HG02623 (cell line): ENCODE measurements at regions not wholly inside any gene's neighbourhood (a gene's known extent, or its start where the extent isn't known, plus 50 kb on each side); places are given as distances from the start of the nearest gene placed in this dataset.
"Not testable (repeated sequence)": the region's sequence is repeated elsewhere in the genome, so short reads cannot be mapped to it uniquely, and the experiment has no call there.

ENCODE experiments used
- ATAC-seq: cut with Tn5 transposase; IDR thresholded peaks from one replicate; pipeline ENCODE4 v1.9.1; 2021; ENCODE audit warnings: moderate library complexity; ENCODE audit not compliant: unreplicated experiment

GRCh38 chr2:125185691-125186270, 1160.7 kb downstream of the CNTNAP5 start:
- no peak for ATAC-seq

- no peak for ATAC-seq
These were observed 1182.3 kb downstream of the CNTNAP5 start for GRCh38 chr2:125207431-125207830.

DNA sequence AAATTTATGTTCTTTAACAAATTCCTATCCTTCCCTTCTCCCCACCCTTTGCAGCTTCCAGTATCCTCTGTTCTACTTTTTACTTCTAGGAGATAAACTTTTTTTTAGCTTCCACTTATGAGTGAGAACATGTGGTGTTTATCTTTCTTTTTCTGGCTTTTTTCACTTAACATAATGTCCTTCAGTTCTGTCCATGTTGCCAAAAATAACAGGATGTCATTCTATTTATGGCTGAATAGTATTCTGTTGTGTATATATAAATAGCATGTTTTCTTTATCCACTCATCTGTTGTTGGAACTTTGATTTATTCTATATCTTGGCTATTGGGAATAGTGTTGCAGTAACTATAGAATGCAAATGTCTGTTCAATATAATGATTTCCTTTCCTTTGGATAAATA, 1191.2 kb downstream of the CNTNAP5 start:
- ATAC-seq = no peak

GRCh38 chr2:125224188-125224587, 1199.1 kb downstream of the CNTNAP5 start:
- no peak for ATAC-seq

DNA sequence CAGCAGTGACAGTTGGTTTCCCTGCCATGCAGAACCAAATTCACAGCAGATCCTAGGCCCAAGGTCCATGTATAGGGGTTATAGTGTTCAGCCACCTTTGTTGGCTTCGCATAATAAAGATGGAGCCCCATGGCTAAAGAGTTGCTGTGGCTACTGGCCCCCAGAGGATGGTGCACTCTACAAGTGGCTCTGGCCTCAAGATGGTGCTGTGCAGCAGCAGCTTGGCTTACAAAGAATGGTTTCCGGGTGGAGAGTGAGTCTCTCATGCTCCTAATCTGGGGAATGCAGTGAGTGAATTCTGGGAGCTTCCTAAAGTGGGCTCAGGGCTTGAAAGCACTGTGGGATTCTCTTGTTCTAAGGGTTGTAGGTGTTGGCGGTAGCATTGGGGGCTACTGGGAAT, 1199.7 kb downstream of the CNTNAP5 start:
- ATAC-seq = no peak

GRCh38 chr2:125227843-125228392, 1202.8 kb downstream of the CNTNAP5 start:
- no peak for ATAC-seq

GRCh38 chr2:125240870-125241269, 1215.8 kb downstream of the CNTNAP5 start:
- no peak for ATAC-seq

DNA sequence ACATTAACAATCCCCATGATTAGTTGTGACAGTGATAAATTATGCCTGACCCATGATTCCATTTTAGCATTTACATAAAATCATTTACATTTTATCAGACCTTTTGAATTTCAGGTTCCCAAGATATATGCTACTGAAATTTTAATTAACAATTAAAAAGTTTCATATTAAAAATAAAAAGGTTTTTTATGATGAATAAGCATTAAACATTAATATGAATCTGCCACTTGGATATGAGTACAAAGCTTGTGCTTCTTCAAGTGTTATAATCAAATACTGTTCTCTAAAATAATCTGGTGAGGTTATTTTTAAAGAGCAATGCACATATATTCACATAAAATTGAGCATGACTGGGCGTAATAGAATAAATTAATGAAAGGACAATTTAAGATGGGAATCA, 1218.0 kb downstream of the CNTNAP5 start:
- no peak for ATAC-seq

- ATAC-seq = no peak
These were observed 1228.9 kb downstream of the CNTNAP5 start for GRCh38 chr2:125254010-125254409.

DNA sequence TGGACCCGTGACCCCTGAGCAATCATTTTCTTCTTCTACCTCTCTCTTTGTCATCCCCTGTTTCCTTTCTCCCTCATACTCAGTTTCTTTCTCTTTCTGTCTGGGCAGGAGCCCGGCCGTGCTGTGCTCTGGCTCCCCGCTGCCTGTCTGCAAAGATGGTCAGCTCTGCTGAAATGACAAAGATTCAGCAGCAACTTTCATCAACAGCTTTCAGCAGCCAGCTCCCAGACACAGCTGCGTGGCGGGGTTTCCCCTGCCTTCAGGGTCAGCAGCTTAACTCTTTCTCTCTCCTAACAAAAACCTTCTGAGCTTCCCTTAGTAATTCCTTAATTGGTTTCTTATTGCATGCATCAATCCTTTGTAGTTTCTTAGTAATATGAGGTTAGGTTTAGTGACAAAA, 1234.4 kb downstream of the CNTNAP5 start:
- ATAC-seq = no peak

DNA sequence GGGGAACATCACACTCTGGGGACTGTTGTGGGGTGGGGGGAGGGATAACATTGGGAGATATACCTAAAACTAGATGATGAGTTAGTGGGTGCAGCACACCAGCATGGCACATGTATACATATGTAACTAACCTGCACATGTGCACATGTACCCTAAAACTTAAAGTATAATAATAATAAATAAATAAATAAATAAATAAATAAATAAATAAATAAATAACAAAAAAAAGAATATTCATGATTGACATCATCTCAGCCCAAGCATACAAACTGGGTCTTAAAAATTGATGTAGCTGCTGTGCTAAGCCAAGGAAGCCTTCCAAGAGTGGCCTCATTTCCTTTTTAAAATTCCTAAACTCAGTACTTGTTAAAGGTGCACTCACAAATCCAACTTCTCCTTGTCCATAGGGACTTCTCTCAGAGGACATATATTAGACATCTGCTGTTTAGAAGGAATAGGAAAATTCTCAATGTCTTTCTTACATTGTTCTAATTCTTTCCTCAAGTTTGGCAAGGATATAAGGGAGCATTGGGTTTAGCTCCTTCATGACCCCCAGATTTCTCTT, 1235.4 kb downstream of the CNTNAP5 start:
- ATAC-seq = not testable (repeated sequence)

DNA sequence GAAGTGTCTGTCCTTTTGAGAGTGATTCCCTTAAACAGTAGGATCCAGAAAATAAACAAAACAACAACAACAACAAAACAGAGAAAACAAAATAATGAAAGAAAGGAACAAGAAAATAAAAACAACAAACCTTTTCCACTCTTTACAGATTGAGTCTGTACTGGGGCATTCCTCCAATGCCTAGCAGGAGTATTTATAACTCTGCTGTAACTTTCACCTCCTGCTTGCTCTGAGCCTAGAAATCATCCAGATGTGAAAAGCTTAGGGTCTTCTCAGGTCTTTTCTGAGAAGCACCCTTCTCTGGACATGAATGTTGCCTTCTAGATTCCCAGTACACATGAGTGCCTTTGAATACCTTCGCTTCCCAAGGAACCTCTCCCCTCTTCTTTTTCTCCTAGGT, 1239.4 kb downstream of the CNTNAP5 start:
- no peak for ATAC-seq

- no peak for ATAC-seq
These were observed 1242.6 kb downstream of the CNTNAP5 start for GRCh38 chr2:125267683-125268082.

DNA sequence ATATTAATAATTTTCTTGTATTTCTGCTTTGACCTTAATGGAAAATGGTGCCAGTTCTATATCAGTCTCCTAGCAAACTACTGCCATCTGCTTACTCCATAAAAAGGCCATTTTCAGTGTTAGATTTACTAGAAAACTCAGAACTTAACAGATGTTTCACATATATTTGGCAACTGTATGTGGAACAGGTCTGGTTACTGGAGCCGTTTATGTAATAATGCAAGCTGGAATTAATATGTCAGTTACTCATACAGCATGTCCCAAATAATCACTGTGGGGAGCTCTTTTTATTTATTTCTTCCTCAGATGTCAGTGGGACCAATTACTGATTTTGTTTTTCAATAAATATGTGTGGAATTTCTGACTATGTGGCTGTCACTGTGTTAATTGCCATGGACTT, 1247.6 kb downstream of the CNTNAP5 start:
- ATAC-seq = no peak

GRCh38 chr2:125274718-125275117, 1249.6 kb downstream of the CNTNAP5 start:
- no peak for ATAC-seq

- ATAC-seq = no peak
These were observed 1255.2 kb downstream of the CNTNAP5 start for GRCh38 chr2:125280265-125280664.

DNA sequence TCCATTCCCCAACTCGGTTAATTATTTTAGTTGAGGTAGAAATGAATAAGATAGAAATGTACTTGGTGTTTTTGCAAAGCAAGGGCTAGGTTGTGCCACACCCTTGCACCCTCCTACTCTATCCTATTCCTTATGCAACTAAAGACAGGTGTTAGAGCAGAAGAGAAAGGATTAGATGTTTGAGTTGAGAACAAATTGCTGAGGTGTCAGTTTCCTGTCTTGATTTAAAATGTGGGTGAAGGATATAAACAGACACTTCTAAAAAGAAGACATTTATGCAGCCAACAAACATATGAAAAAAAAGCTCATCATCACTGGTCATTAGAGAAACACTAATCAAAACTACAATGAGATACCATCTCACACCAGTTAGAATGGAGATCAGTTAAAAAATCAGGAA, 1256.2 kb downstream of the CNTNAP5 start:
- ATAC-seq = no peak

DNA sequence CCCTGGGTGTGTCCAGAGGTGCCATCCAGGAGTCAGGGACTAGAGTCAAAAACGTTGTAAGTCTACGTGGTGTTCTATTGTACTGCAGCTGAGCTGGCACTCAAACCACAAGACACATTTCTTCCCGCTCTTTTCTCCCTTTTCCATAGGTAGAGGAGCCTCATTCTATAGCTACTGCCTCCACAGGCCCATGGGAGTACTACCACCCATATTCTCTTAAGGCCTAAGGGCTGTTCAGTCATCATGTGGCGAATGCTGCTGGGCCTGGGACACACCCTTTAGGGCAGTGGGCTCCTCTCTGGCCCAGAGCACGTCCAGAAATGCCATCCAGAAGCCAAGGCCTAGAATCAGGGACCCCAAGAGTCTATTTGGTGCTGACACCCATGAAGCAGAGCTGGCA, 1271.7 kb downstream of the CNTNAP5 start:
- no peak for ATAC-seq

- no peak for ATAC-seq
These were observed 1285.7 kb downstream of the CNTNAP5 start for GRCh38 chr2:125310657-125311364.

- no peak for ATAC-seq
These were observed 1287.3 kb downstream of the CNTNAP5 start for GRCh38 chr2:125312342-125312741.

- ATAC-seq = no peak
These were observed 1288.7 kb downstream of the CNTNAP5 start for GRCh38 chr2:125313806-125314205.

DNA sequence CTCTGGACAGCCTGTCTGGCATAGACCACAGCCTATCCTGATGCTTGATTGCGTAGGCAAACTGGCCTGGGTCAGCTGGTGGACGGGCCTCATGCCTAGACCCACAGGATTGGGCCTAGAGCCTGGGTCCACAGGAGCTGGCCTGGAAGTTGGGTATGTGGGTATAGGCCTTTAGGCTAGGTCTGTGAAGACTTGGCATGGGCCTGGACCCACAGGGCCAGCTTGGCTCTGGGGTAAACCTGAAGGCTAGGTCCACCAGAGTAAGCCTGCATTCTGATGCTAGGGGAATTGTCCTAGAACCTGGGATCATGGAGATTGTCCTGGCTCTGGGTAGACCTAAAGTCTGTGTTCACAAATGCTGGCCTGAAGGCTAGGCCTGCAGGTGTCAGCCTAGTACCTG, 1293.7 kb downstream of the CNTNAP5 start:
- no peak for ATAC-seq
